22Rv1 (cell line): ENCODE measurements at regions not wholly inside any gene's neighbourhood (a gene's known extent, or its start where the extent isn't known, plus 50 kb on each side); places are given as distances from the start of the nearest gene placed in this dataset.

Experiments
- H3K27ac ChIP-seq: fragments of 450-650 bp; 2 replicates; pipeline ENCODE4 v1.5.1; 2017
- CTCF ChIP-seq: fragments of 450-650 bp; IDR thresholded peaks from 2 replicates; pipeline ENCODE4 v1.5.1; 2017; ENCODE audit warnings: mild to moderate bottlenecking
- ZFX ChIP-seq: fragments of 450-650 bp; IDR thresholded peaks from 2 replicates; pipeline ENCODE4 v1.6.1; 2017; ENCODE audit warnings: antibody characterized with exemption, borderline replicate concordance

GRCh38 chr5:175056831-175057230 lies 332.4 kb downstream of the MSX2 start:
- H3K27ac ChIP-seq = no peak overlapping the region
- TF ChIP-seq CTCF (no peak), ZFX (no peak)

- no peak overlapping the region for H3K27ac ChIP-seq
- TF ChIP-seq CTCF (no peak), ZFX (no peak)
Observed at GRCh38 chr5:175054243-175054642, 329.9 kb downstream of the MSX2 start.

- no peak overlapping the region for H3K27ac ChIP-seq
- TF ChIP-seq CTCF (no peak), ZFX (no peak)
Observed at GRCh38 chr5:175052351-175052750, 328.0 kb downstream of the MSX2 start.

GRCh38 chr5:175047048-175047447 lies 322.7 kb downstream of the MSX2 start:
- H3K27ac ChIP-seq = no peak overlapping the region
- TF ChIP-seq CTCF (no peak), ZFX (no peak)

GRCh38 chr5:175045820-175046219 lies 321.4 kb downstream of the MSX2 start:
- TF ChIP-seq CTCF (no peak), ZFX (no peak)
- no peak overlapping the region for H3K27ac ChIP-seq

- TF ChIP-seq CTCF (no peak), ZFX (no peak)
Observed at GRCh38 chr5:175037820-175038219, 313.4 kb downstream of the MSX2 start.

GRCh38 chr5:175035882-175036533 lies 311.6 kb downstream of the MSX2 start:
- TF ChIP-seq ZFX = no peak
- no peak for TF ChIP-seq CTCF
- H3K27ac ChIP-seq = no peak overlapping the region

More at GRCh38 chr5:175037820-175038219, 313.4 kb downstream of the MSX2 start:
- no peak overlapping the region for H3K27ac ChIP-seq
